Activated B cell treated with CpG ODN at 0.5 μM for 24 hours (primary cell): ENCODE measurements at regions not wholly inside any gene's neighbourhood (a gene's known extent, or its start where the extent isn't known, plus 50 kb on each side); places are given as distances from the start of the nearest gene placed in this dataset.

Source experiments
- ATAC-seq: fragments of 200-7000 bp; cut with Tn5 transposase; one replicate; pipeline ENCODE4 v1.10.0; 2021; ENCODE audit warnings: low read depth, mild to moderate bottlenecking, moderate library complexity
- CTCF ChIA-PET: fragments of 350-600 bp; sonication (Branson Sonifier 250); formaldehyde crosslinking; loops from one replicate; lab custom pipeline; 2021; ENCODE audit warnings: antibody characterized with exemption; lab: Charles Lee
- POLR2A ChIA-PET: fragments of 350-600 bp; sonication (Branson Sonifier 250); formaldehyde crosslinking; loops from one replicate; lab custom pipeline; 2021; ENCODE audit warnings: antibody characterized with exemption; lab: Charles Lee
- DNase-seq: peaks from one replicate; pipeline ENCODE4 v3.0.0; 2022
- H3K27ac Mint-ChIP-seq: one replicate; pipeline ENCODE4 v1.8.0; 2020; ENCODE audit warnings: mixed read lengths
- H3K27me3 Mint-ChIP-seq: one replicate; pipeline ENCODE4 v1.8.0; 2021; ENCODE audit warnings: mixed read lengths
- H3K36me3 Mint-ChIP-seq: one replicate; pipeline ENCODE4 v1.8.0; 2021; ENCODE audit warnings: low read depth, mixed read lengths
- H3K4me1 Mint-ChIP-seq: one replicate; pipeline ENCODE4 v1.8.0; 2021; ENCODE audit warnings: mixed read lengths
- H3K4me3 Mint-ChIP-seq: one replicate; pipeline ENCODE4 v1.8.0; 2020; ENCODE audit warnings: mild to moderate bottlenecking, mixed read lengths
- H3K9me3 Mint-ChIP-seq: one replicate; pipeline ENCODE4 v1.8.0; 2020; ENCODE audit warnings: mixed read lengths
- intact Hi-C: fragments of 100-400 bp; cut with micrococcal nuclease; formaldehyde crosslinking; loops from one replicate; pipeline ENCODE4 v1.15.1; 2024
- TF ChIP-seq, protein P1 (sequence below): fragments of 200-600 bp; IDR thresholded peaks from one replicate; pipeline ENCODE4 v1.8.0; 2022; ENCODE audit warnings: antibody characterized with exemption, mild to moderate bottlenecking

DNA sequence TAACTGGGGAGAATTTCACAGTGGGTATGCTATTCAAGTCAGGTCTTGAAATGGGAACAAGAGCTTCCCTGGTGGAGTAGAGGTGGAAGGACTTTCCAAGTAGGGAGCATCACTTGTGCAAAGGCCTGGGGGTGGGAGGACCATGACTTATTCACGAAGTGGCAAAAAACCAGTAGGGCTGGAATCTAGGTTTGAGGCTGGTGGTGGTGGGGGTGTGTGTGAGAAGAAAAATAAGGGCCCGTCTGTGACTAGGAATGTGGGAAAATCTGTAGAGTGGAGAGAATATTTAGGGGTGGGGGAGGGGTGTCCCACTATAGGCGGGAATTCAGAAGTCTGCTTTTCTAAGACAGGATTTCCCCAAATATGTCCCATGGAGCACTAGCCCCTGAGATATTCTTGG, 271.9 kb upstream of the TBL1XR1 start:
- CTCF ChIA-PET = no interaction called here
- Mint-ChIP-seq H3K27me3 (no peaks in the 10 kb centered on the region), H3K4me3 (no peak overlapping the region), H3K4me1 (no peaks in the 10 kb centered on the region), H3K36me3 (no peaks in the 10 kb centered on the region), H3K27ac (no peak overlapping the region), H3K9me3 (no peaks in the 10 kb centered on the region)
- ATAC-seq (no peak), DNase-seq (no peak)
- TF ChIP-seq, protein P1, sequence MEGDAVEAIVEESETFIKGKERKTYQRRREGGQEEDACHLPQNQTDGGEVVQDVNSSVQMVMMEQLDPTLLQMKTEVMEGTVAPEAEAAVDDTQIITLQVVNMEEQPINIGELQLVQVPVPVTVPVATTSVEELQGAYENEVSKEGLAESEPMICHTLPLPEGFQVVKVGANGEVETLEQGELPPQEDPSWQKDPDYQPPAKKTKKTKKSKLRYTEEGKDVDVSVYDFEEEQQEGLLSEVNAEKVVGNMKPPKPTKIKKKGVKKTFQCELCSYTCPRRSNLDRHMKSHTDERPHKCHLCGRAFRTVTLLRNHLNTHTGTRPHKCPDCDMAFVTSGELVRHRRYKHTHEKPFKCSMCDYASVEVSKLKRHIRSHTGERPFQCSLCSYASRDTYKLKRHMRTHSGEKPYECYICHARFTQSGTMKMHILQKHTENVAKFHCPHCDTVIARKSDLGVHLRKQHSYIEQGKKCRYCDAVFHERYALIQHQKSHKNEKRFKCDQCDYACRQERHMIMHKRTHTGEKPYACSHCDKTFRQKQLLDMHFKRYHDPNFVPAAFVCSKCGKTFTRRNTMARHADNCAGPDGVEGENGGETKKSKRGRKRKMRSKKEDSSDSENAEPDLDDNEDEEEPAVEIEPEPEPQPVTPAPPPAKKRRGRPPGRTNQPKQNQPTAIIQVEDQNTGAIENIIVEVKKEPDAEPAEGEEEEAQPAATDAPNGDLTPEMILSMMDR = no peak
- POLR2A ChIA-PET = no interaction called here
- intact Hi-C loops = no loop called here

GRCh38 chr3:177470197-177470941, 273.1 kb upstream of the TBL1XR1 start:
- H3K9me3 Mint-ChIP-seq = no peaks in the 10 kb centered on the region
- DNase-seq (no peak), ATAC-seq (no peak)
- no peaks in the 10 kb centered on the region for H3K27me3 Mint-ChIP-seq
- H3K27ac Mint-ChIP-seq = no peak overlapping the region
- TF ChIP-seq, protein P1 = no peak
- H3K4me1 Mint-ChIP-seq = no peaks in the 10 kb centered on the region
- ChIA-PET CTCF (no interaction called here), POLR2A (no interaction called here)
- intact Hi-C loops = no loop called here
- no peak overlapping the region for H3K4me3 Mint-ChIP-seq
- no peaks in the 10 kb centered on the region for H3K36me3 Mint-ChIP-seq

DNA sequence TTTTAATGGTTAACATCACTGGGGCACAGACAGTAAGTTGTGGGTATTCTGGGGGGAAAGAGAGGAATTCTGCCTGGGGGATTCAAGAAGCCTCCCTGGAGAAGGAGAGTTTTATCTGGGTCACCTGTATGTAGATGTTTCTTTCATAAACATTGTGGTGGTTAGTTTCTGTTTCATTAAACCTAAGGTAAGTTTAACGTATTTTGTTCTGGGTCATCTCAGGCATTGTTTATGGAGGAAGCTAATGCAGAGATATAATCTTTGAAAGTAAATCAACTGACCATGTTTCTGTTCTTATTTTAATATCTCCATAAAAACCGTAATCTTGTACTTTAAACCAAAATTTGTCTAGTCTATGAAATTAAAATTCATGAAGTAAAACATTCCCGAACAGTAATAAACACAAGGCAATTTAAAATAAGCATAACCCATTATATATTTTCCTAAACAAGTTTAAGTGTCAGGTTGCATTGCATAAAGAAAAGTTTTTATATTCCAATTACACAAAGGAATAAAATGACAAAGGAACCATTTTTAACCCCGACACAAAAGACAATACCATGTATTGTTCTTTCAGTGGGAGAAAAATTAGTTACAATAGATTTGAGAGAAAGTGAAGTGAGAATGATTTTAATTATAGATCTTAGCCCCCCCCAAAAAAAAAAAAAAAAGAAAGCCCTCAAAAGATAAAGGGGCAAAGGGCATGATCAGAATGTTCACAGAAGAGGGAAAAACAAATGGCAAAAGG, 274.6 kb upstream of the TBL1XR1 start:
- CTCF ChIA-PET = interaction anchor here (0.6 kb wide), 1 partner anchor 137 kb away, joined by 3 read pairs; no protein-coding TSS in a partner anchor
- Mint-ChIP-seq H3K4me1 (no peaks in the 10 kb centered on the region), H3K36me3 (no peaks in the 10 kb centered on the region), H3K4me3 (no peak overlapping the region), H3K9me3 (no peaks in the 10 kb centered on the region), H3K27ac (no peak overlapping the region), H3K27me3 (no peaks in the 10 kb centered on the region)
- ATAC-seq = no peak
- no peak for DNase-seq
- TF ChIP-seq, protein P1 = no peak
- intact Hi-C loops = no loop called here
- POLR2A ChIA-PET = no interaction called here

DNA sequence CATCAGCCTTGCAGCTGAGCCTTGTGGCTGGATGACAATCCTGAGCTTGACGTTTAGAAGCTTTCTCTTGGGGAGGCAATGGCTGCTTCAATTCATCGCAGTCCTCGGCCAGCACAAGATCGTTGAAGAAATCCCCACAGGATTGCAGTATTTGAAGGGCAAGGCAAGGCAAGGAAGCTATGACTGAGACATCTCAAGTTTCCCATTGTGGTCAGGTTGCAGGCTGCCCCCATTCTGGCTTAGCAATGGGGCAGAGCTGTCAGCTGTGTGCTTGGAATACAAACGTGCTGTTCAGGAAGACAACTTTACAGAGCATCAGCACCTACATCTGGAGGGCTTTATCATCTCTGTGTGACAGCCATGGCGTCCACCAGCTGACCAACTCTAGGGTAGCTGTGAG, 275.9 kb upstream of the TBL1XR1 start:
- Mint-ChIP-seq H3K4me1 (no peaks in the 10 kb centered on the region), H3K36me3 (no peaks in the 10 kb centered on the region), H3K4me3 (no peak overlapping the region), H3K9me3 (no peaks in the 10 kb centered on the region), H3K27me3 (no peaks in the 10 kb centered on the region), H3K27ac (no peak overlapping the region)
- ATAC-seq (no peak), DNase-seq (no peak)
- ChIA-PET POLR2A (no interaction called here), CTCF (no interaction called here)
- intact Hi-C loops = no loop called here
- TF ChIP-seq, protein P1 = no peak

- H3K9me3 Mint-ChIP-seq = no peaks in the 10 kb centered on the region
- no peak for DNase-seq
- intact Hi-C loops = no loop called here
- no peaks in the 10 kb centered on the region for H3K36me3 Mint-ChIP-seq
- no peak for ATAC-seq
- no peaks in the 10 kb centered on the region for H3K27me3 Mint-ChIP-seq
- H3K27ac Mint-ChIP-seq = no peak overlapping the region
- ChIA-PET CTCF (no interaction called here), POLR2A (no interaction called here)
- TF ChIP-seq, protein P1 = no peak
- H3K4me1 Mint-ChIP-seq = no peaks in the 10 kb centered on the region
- no peak overlapping the region for H3K4me3 Mint-ChIP-seq
These were observed 276.6 kb upstream of the TBL1XR1 start for GRCh38 chr3:177473903-177474302.
